HG02870 (cell line): ENCODE measurements at regions not wholly inside any gene's neighbourhood (a gene's known extent, or its start where the extent isn't known, plus 50 kb on each side); places are given as distances from the start of the nearest gene placed in this dataset.
"Not testable (repeated sequence)": the region's sequence is repeated elsewhere in the genome, so short reads cannot be mapped to it uniquely, and the experiment has no call there.

Experiments
- ATAC-seq: cut with Tn5 transposase; IDR thresholded peaks from one replicate; pipeline ENCODE4 v1.9.1; 2021; ENCODE audit warnings: mild to moderate bottlenecking, moderate library complexity; ENCODE audit not compliant: unreplicated experiment

GRCh38 chr3:73120710-73121109 is 59.3 kb downstream of the EBLN2 start:
- no peak for ATAC-seq

- no peak for ATAC-seq
These were observed 60.3 kb downstream of the EBLN2 start for GRCh38 chr3:73121669-73122331.

GRCh38 chr3:73134034-73134433 is 72.6 kb downstream of the EBLN2 start:
- no peak for ATAC-seq

GRCh38 chr3:73136941-73137340 is 75.5 kb downstream of the EBLN2 start:
- ATAC-seq, result no peak

GRCh38 chr3:73137736-73138403 is 76.4 kb downstream of the EBLN2 start:
- ATAC-seq, result no peak

- no peak for ATAC-seq
These were observed 79.4 kb downstream of the EBLN2 start for GRCh38 chr3:73140772-73141442.

- no peak for ATAC-seq
These were observed 80.1 kb downstream of the EBLN2 start for GRCh38 chr3:73141525-73141924.

- no peak for ATAC-seq
These were observed 81.9 kb downstream of the EBLN2 start for GRCh38 chr3:73143401-73143800.

GRCh38 chr3:73143821-73144237 is 82.4 kb downstream of the EBLN2 start:
- no peak for ATAC-seq

- ATAC-seq, result no peak
These were observed 82.8 kb downstream of the EBLN2 start for GRCh38 chr3:73144276-73144675.

- ATAC-seq, result no peak
These were observed 83.4 kb downstream of the EBLN2 start for GRCh38 chr3:73144828-73145227.

GRCh38 chr3:73147479-73147878 is 86.0 kb downstream of the EBLN2 start:
- not testable (repeated sequence) for ATAC-seq

- ATAC-seq, result no peak
These were observed 86.7 kb downstream of the EBLN2 start for GRCh38 chr3:73148206-73148605.

GRCh38 chr3:73148682-73149081 is 87.2 kb downstream of the EBLN2 start:
- ATAC-seq, result no peak

- ATAC-seq, result no peak
These were observed 89.1 kb downstream of the EBLN2 start for GRCh38 chr3:73150369-73151130.

GRCh38 chr3:73152571-73152970 is 91.1 kb downstream of the EBLN2 start:
- ATAC-seq, result not testable (repeated sequence)

- ATAC-seq, result not testable (repeated sequence)
These were observed 91.6 kb downstream of the EBLN2 start for GRCh38 chr3:73153057-73153456.

- ATAC-seq, result not testable (repeated sequence)
These were observed 92.8 kb downstream of the EBLN2 start for GRCh38 chr3:73154261-73154660.

- not testable (repeated sequence) for ATAC-seq
These were observed 94.0 kb downstream of the EBLN2 start for GRCh38 chr3:73155441-73155840.

- ATAC-seq, result no peak
These were observed 103.2 kb downstream of the EBLN2 start for GRCh38 chr3:73164622-73165021.

- ATAC-seq, result no peak
These were observed 114.2 kb downstream of the EBLN2 start for GRCh38 chr3:73175698-73176097.
